HG03439 (cell line): ENCODE measurements at regions not wholly inside any gene's neighbourhood (a gene's known extent, or its start where the extent isn't known, plus 50 kb on each side); places are given as distances from the start of the nearest gene placed in this dataset.

Experiments
- ATAC-seq: cut with Tn5 transposase; IDR thresholded peaks from one replicate; pipeline ENCODE4 v1.9.1; 2021; ENCODE audit warnings: mild to moderate bottlenecking, moderate library complexity; ENCODE audit not compliant: unreplicated experiment

GRCh38 chr18:27838225-27838624 is 338.7 kb downstream of the CDH2 start:
- no peak for ATAC-seq

- no peak for ATAC-seq
Observed at GRCh38 chr18:27826101-27826500, 350.8 kb downstream of the CDH2 start.

GRCh38 chr18:27825689-27826088 is 351.2 kb downstream of the CDH2 start:
- ATAC-seq: no peak

- no peak for ATAC-seq
Observed at GRCh38 chr18:27824841-27825681, 351.9 kb downstream of the CDH2 start.

- no peak for ATAC-seq
Observed at GRCh38 chr18:27824275-27824674, 352.7 kb downstream of the CDH2 start.

- ATAC-seq: no peak
Observed at GRCh38 chr18:27823053-27823452, 353.9 kb downstream of the CDH2 start.

- ATAC-seq: no peak
Observed at GRCh38 chr18:27808683-27809082, 368.2 kb downstream of the CDH2 start.

GRCh38 chr18:27803957-27804356 is 373.0 kb downstream of the CDH2 start:
- ATAC-seq: no peak

GRCh38 chr18:27797484-27797883 is 379.4 kb downstream of the CDH2 start:
- ATAC-seq: peak; percentile 78

- ATAC-seq: no peak
Observed at GRCh38 chr18:27794181-27794926, 382.6 kb downstream of the CDH2 start.

- no peak for ATAC-seq
Observed at GRCh38 chr18:27793013-27793785, 383.7 kb downstream of the CDH2 start.

- no peak for ATAC-seq
Observed at GRCh38 chr18:27789406-27789805, 387.5 kb downstream of the CDH2 start.

GRCh38 chr18:27787547-27787946 is 389.4 kb downstream of the CDH2 start:
- no peak for ATAC-seq

- ATAC-seq: no peak
Observed at GRCh38 chr18:27785815-27786471, 391.0 kb downstream of the CDH2 start.

- no peak for ATAC-seq
Observed at GRCh38 chr18:27780061-27780745, 396.7 kb downstream of the CDH2 start.

- no peak for ATAC-seq
Observed at GRCh38 chr18:27778925-27779324, 398.0 kb downstream of the CDH2 start.

GRCh38 chr18:27778441-27778840 is 398.5 kb downstream of the CDH2 start:
- ATAC-seq: no peak

GRCh38 chr18:27772081-27772480 is 404.8 kb downstream of the CDH2 start:
- ATAC-seq: no peak

- ATAC-seq: no peak
Observed at GRCh38 chr18:27771571-27771970, 405.4 kb downstream of the CDH2 start.

- no peak for ATAC-seq
Observed at GRCh38 chr18:27769152-27769551, 407.8 kb downstream of the CDH2 start.
